Panc1 (cell line): ENCODE measurements at regions not wholly inside any gene's neighbourhood (a gene's known extent, or its start where the extent isn't known, plus 50 kb on each side); places are given as distances from the start of the nearest gene placed in this dataset.
"Not testable (repeated sequence)": the region's sequence is repeated elsewhere in the genome, so short reads cannot be mapped to it uniquely, and the experiment has no call there.

Experiments used
- ATAC-seq: fragments of 200-7000 bp; cut with Tn5 transposase; 2 replicates; pipeline ENCODE4 v1.9.1; 2020; ENCODE audit warnings: mild to moderate bottlenecking, moderate library complexity
- BruUV-seq: library from RNA; stranded (reverse); fragments of 400-500 nt; replicated peaks from 2 replicates; lab custom pipeline; 2021; lab: Mats Ljungman, UMichigan
- CTCF ChIA-PET: fragments of 300-600 bp; sonication (Branson Sonifier 250); formaldehyde crosslinking; loops from one replicate; lab custom pipeline; 2022; ENCODE audit warnings: antibody characterized with exemption; lab: Charles Lee
- POLR2A ChIA-PET: fragments of 300-600 bp; sonication (Branson Sonifier 250); formaldehyde crosslinking; loops from one replicate; lab custom pipeline; 2022; ENCODE audit warnings: antibody characterized with exemption; lab: Charles Lee
- DNase-seq: peaks from one replicate; pipeline ENCODE4 v3.0.0-alpha.2; 2010; ENCODE audit warnings: low read depth, low spot score
- H3K27ac ChIP-seq: 2 replicates; pipeline ENCODE4 v1.5.1; 2011; ENCODE audit warnings: mild to moderate bottlenecking, low read length, inconsistent platforms
- H3K27me3 ChIP-seq: fragments of 200-500 bp; sonication (Bioruptor generic); 2 replicates; pipeline ENCODE4 v1.6.0; 2014; ENCODE audit warnings: low read length, inconsistent platforms; ENCODE audit not compliant: control insufficient read depth, insufficient read depth
- H3K36me3 ChIP-seq: fragments of 200-500 bp; sonication (Bioruptor generic); 2 replicates; pipeline ENCODE4 v1.5.1; 2014; ENCODE audit warnings: inconsistent platforms, mild to moderate bottlenecking, low read length, moderate library complexity; ENCODE audit not compliant: control insufficient read depth, insufficient read depth
- H3K4me1 ChIP-seq: 2 replicates; pipeline ENCODE4 v1.5.1; 2011; ENCODE audit warnings: inconsistent platforms, mild to moderate bottlenecking, low read length, moderate library complexity; ENCODE audit not compliant: control insufficient read depth, insufficient read depth
- H3K4me3 ChIP-seq, 2 experiments: 2 replicates each; pipeline ENCODE4 v1.5.1; 2011 to 2012; ENCODE audit warnings: low read depth in 2 of 2, low read length in 2 of 2, mild to moderate bottlenecking in 2 of 2, inconsistent platforms in 1 of 2, moderate library complexity in 1 of 2
- H3K9me3 ChIP-seq: fragments of 200-500 bp; sonication (Bioruptor generic); 2 replicates; pipeline ENCODE4 v1.5.1; 2014; ENCODE audit warnings: low read depth, mild to moderate bottlenecking, inconsistent platforms, low read length, moderate library complexity; ENCODE audit not compliant: control insufficient read depth, insufficient read depth
- CTCF ChIP-seq: fragments of 450-650 bp; IDR thresholded peaks from 2 replicates; pipeline ENCODE4 v1.5.1; 2017; ENCODE audit warnings: mild to moderate bottlenecking
- POLR2AphosphoS5 ChIP-seq: IDR thresholded peaks from 2 replicates; pipeline ENCODE4 v1.6.1; 2012; ENCODE audit warnings: mild to moderate bottlenecking, low read depth, low read length, moderate library complexity
- REST ChIP-seq, 2 experiments: IDR thresholded peaks; 2 replicates each; pipeline ENCODE4 v1.6.1; 2011 to 2012; ENCODE audit warnings: low read depth in 2 of 2, control low read depth in 1 of 2, low read length in 1 of 2, mild to moderate bottlenecking in 1 of 2, moderate library complexity in 1 of 2; ENCODE audit not compliant: insufficient read depth in 1 of 2
- SIN3A ChIP-seq: IDR thresholded peaks from 2 replicates; pipeline ENCODE4 v1.6.1; 2012; ENCODE audit warnings: low read depth, mild to moderate bottlenecking, low read length, moderate library complexity, borderline replicate concordance; ENCODE audit not compliant: insufficient read depth
- TCF7L2 ChIP-seq: IDR thresholded peaks from 2 replicates; pipeline ENCODE4 v1.6.1; 2011; ENCODE audit warnings: mild to moderate bottlenecking, low read depth, low read length, inconsistent platforms
- in situ Hi-C: cut with HindIII; loops from 2 replicates; pipeline ENCODE4 v1.10.0; 2016; ENCODE audit warnings: low sequenced_read_pairs, low pct_unique_long_range_greater_than_20kb
- intact Hi-C: fragments of 100-400 bp; cut with micrococcal nuclease; formaldehyde crosslinking; loops from one replicate; pipeline ENCODE4 v1.10.0; 2022; ENCODE audit not compliant: unreplicated experiment

DNA sequence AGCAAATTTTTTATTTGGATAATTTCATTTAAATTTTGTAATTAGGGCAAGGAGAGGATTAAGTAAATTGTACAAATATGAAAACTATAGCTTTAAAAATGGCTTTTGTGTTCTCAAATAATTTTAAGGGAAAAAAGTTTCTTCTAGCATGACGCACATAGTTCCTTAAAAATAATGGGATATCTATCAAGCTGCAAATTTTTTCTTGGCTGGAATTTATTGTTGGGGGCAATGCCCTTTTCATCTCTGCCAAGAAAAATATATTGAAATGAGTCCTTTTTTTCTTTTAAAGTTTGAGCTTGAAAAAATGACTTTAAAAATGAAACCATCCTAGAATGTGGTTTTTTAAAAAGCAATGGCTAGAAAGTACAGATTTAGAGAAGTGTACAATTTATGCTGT is 154.4 kb upstream of the UGT8 start:
- in situ Hi-C loops, result no loop called here
- POLR2A ChIA-PET, result no interaction called here
- intact Hi-C loops, result no loop called here

GRCh38 chr4:114447963-114448516 is 150.6 kb upstream of the UGT8 start:
- in situ Hi-C loops, H3K4me1 ChIP-seq, H3K4me3 ChIP-seq, intact Hi-C loops, H3K9me3 ChIP-seq, ATAC-seq, DNase-seq, H3K27ac ChIP-seq, BruUV-seq, POLR2A ChIA-PET, H3K27me3 ChIP-seq, H3K36me3 ChIP-seq, CTCF ChIA-PET: not testable (repeated sequence)

More for the DNA sequence above, 154.4 kb upstream of the UGT8 start:
- BruUV-seq, result no TSS peak
- no peak for DNase-seq
- no peak overlapping the region for H3K4me3 ChIP-seq
- H3K27ac ChIP-seq, result no peak overlapping the region
- no peak for ATAC-seq
- H3K27me3 ChIP-seq, result no peaks in the 10 kb centered on the region
- no peaks in the 10 kb centered on the region for H3K4me1 ChIP-seq
- H3K36me3 ChIP-seq, result no peaks in the 10 kb centered on the region
- TF ChIP-seq SIN3A (no peak), POLR2AphosphoS5 (no peak), REST (IDR thresholded peaks at IDR 0.05; ENCODE audit: insufficient read depth in 1 of 2, low read depth in 2 of 2, low read length in 1 of 2) (no peak), CTCF (no peak), TCF7L2 (no peak)
- H3K9me3 ChIP-seq, result no peaks in the 10 kb centered on the region
- CTCF ChIA-PET, result no interaction called here

DNA sequence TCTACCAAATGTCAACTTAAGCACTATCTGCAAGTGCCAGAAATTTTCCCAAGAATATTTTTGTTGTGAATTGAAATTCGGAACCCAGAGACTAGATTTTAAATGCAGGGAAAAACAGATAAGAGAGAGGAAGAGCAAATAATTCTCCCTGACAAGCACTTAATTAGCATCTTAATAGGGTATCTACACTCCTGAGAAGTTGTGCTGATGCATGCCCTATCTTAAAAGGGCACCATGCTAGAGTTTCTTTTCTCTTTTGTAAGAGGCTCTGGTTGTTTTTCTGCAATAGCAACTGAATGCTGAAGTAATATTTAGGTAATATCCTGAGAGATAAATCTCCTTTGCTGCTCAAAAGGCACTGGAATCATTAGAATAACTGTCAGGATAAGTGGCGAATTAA is 139.9 kb upstream of the UGT8 start:
- DNase-seq (no peak), ATAC-seq (no peak)
- Histone ChIP-seq H3K36me3 (no peaks in the 10 kb centered on the region), H3K4me3 (no peak overlapping the region), H3K9me3 (no peaks in the 10 kb centered on the region), H3K4me1 (no peaks in the 10 kb centered on the region), H3K27ac (no peak overlapping the region), H3K27me3 (no peaks in the 10 kb centered on the region)
- intact Hi-C loops, result no loop called here
- ChIA-PET CTCF (no interaction called here), POLR2A (no interaction called here)
- in situ Hi-C loops, result no loop called here
- BruUV-seq, result no TSS peak
- TF ChIP-seq CTCF, result no peak
- TF ChIP-seq TCF7L2, result no peak
- no peak for TF ChIP-seq POLR2AphosphoS5
- no peak for TF ChIP-seq SIN3A
- no peak for TF ChIP-seq REST (IDR thresholded peaks at IDR 0.05; ENCODE audit: insufficient read depth in 1 of 2, low read depth in 2 of 2, low read length in 1 of 2)
